ENCODE measurements at regions not wholly inside any gene's neighbourhood (a gene's known extent, or its start where the extent isn't known, plus 50 kb on each side); places are given as distances from the start of the nearest gene placed in this dataset.
"Not testable (repeated sequence)": the region's sequence is repeated elsewhere in the genome, so short reads cannot be mapped to it uniquely, and the experiment has no call there.

DNA sequence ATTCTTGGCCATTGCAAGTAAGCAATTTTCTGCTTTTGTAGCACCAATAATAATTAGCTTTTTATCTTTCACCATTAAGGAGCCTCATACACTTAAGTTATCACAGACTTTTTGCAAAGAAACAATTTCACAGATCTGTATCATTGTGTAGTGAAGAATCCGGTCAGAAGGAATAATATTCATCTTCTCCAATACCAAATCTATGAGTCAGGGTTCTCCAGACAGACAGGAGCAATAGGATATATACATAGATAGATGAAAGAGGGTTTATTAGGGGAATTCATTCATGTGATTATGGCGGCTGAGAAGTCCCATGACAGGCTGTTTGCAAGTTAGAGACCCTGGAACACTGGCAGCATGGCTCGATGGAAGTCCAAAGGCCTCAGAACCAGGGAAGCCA, 82.9 kb upstream of the UBASH3B start:
- ChIA-PET CTCF (interaction anchor here (5.8 kb wide), 1 partner anchor 7 kb away, joined by 46 read pairs; no protein-coding TSS in a partner anchor), POLR2A (no interaction called here)
- no peak overlapping the region for H3K4me3 ChIP-seq (ENCODE audit: low read depth, low read length)
- TF ChIP-seq, protein P1, sequence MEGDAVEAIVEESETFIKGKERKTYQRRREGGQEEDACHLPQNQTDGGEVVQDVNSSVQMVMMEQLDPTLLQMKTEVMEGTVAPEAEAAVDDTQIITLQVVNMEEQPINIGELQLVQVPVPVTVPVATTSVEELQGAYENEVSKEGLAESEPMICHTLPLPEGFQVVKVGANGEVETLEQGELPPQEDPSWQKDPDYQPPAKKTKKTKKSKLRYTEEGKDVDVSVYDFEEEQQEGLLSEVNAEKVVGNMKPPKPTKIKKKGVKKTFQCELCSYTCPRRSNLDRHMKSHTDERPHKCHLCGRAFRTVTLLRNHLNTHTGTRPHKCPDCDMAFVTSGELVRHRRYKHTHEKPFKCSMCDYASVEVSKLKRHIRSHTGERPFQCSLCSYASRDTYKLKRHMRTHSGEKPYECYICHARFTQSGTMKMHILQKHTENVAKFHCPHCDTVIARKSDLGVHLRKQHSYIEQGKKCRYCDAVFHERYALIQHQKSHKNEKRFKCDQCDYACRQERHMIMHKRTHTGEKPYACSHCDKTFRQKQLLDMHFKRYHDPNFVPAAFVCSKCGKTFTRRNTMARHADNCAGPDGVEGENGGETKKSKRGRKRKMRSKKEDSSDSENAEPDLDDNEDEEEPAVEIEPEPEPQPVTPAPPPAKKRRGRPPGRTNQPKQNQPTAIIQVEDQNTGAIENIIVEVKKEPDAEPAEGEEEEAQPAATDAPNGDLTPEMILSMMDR (IDR thresholded peaks at IDR 0.05; ENCODE audit: insufficient read depth, low read length, missing control alignments), result no peak
- DNase-seq (ENCODE audit: low read depth, low spot score), result no peak

DNA sequence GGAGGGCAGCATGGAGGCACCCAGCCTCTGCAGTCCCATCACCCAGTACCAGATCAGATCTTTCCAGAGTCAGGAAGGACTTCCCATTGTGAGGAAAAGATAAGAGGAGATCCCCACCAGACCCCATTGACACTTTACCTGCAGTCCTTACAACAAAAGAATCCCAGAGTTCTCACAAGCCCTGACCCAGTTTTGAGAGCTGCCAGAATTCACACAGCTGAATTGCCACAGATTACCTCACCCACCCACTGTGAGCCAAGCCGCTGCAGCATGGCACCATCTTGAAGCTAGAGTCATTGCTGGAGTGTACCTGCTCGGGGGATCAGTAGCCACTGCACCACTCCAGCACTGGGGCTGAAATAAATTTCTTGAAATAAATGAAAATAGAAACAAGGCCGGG, 91.8 kb upstream of the UBASH3B start:
- TF ChIP-seq, protein P1 (IDR thresholded peaks at IDR 0.05; ENCODE audit: insufficient read depth, low read length, missing control alignments), result no peak
- CTCF ChIA-PET, result no interaction called here
- no peak for DNase-seq (ENCODE audit: low read depth, low spot score)
- POLR2A ChIA-PET, result no interaction called here
- no peak overlapping the region for H3K4me3 ChIP-seq (ENCODE audit: low read depth, low read length)

DNA sequence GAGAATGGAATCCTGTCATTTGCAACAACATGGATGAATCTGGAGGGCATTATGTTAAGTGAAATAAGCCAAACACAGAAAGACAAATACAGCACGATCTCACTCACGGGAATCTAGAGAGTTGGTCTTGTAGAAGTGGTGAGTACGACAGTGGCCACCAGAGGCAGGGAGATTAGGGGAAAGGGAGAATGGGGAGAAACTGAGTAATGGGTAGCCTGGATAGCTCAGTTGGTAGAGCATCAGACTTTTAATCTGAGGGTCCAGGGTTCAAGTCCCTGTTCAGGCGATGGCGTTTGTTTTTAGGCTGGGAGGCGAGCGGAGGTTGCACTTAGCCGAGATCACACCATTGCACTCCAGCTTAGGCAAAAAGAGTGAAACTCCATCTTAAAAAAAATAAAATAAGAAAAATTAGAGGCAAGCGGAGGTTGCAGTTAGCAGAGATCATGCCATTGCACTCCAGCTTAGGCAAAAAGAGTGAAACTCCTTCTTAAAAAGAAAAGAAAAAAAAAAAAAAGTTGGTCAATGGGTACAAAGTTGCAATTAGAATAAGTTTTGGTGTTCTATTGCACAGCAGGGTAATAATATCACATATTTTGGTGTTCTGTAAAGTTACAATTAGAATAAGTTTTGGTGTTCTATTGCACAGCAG, 95.7 kb upstream of the UBASH3B start:
- TF ChIP-seq, protein P1 (IDR thresholded peaks at IDR 0.05; ENCODE audit: insufficient read depth, low read length, missing control alignments), result no peak
- no peak overlapping the region for H3K4me3 ChIP-seq (ENCODE audit: low read depth, low read length)
- CTCF ChIA-PET, result interaction anchor here (1.2 kb wide), 1 partner anchor 19 kb away, joined by 4 read pairs; no protein-coding TSS in a partner anchor
- DNase-seq (ENCODE audit: low read depth, low spot score), result no peak
- POLR2A ChIA-PET, result no interaction called here

DNA sequence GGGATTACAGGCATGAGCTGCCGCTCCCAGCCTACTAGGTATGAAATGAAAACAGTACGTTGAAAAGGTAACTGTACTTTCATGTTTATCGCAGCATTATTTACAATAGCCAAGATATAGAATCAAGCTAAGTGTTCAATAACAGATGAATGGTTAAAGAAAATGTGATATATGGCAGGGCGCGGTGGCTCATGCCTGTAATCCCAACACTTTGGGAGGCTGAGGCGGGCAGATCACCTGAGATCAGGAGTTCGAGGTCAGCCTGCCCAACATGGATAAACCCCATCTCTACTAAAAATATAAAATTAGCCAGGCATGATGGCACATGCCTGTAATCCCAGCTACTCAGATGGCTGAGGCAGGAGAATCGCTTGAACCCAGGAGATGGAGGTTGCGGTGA, 96.3 kb upstream of the UBASH3B start:
- DNase-seq (ENCODE audit: low read depth, low spot score); H3K4me3 ChIP-seq (ENCODE audit: low read depth, low read length); POLR2A ChIA-PET: not testable (repeated sequence)
- CTCF ChIA-PET, result interaction anchor here (1.2 kb wide), 1 partner anchor 20 kb away, joined by 4 read pairs; no protein-coding TSS in a partner anchor

DNA sequence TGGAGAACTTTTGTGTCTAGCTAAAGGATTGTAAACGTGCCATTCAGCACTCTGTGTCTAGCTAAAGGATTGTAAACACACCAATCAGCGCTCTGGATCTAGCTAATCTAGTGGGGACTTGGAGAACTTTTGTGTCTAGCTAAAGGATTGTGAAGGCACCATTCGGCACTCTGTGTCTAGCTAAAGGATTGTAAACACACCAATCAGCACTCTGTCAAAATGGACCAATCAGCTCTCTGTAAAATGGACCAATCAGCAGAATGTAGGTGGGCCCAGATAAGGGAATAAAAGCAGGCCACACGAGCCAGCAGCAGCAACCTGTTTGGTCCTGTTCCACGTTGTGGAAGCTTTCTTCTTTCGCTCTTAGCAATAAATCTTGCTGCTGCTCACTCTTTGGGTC, 98.4 kb upstream of the UBASH3B start:
- POLR2A ChIA-PET; H3K4me3 ChIP-seq (ENCODE audit: low read depth, low read length); DNase-seq (ENCODE audit: low read depth, low spot score): not testable (repeated sequence)
- CTCF ChIA-PET, result interaction anchor here (1.1 to 1.5 kb wide), 4 partner anchors 20 to 50 kb away, joined by 3 to 9 read pairs (median 4); no protein-coding TSS in a partner anchor

DNA sequence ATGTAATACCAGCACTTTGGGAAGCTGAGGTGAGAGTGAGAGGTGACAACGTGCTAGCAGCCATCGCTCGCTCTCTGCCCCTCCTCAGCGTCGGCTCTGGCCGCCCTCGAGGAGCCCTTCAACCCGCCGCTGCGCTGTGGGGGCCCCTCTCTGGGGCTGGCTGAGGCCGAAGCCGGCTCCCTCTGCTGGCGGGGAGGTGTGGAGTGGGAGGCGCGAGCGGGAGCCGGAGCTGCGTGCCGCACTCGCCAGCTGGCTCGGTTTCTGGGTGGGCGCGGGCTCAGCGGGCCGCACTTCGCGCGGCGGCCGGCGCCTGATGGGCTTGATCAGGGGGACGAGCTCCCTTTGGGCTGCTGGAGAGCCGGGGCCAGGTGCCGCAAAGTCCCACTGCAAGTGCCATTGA, 98.9 kb upstream of the UBASH3B start:
- POLR2A ChIA-PET, result no interaction called here
- CTCF ChIA-PET, result interaction anchor here (0.9 to 1.5 kb wide), 6 partner anchors 11 to 50 kb away, joined by 3 to 9 read pairs (median 4); no protein-coding TSS in a partner anchor
- H3K4me3 ChIP-seq (ENCODE audit: low read depth, low read length), result peak overlapping the region; percentile 39
- no peak for DNase-seq (ENCODE audit: low read depth, low spot score)
- TF ChIP-seq, protein P1 (IDR thresholded peaks at IDR 0.05; ENCODE audit: insufficient read depth, low read length, missing control alignments), result peak; percentile 66

DNA sequence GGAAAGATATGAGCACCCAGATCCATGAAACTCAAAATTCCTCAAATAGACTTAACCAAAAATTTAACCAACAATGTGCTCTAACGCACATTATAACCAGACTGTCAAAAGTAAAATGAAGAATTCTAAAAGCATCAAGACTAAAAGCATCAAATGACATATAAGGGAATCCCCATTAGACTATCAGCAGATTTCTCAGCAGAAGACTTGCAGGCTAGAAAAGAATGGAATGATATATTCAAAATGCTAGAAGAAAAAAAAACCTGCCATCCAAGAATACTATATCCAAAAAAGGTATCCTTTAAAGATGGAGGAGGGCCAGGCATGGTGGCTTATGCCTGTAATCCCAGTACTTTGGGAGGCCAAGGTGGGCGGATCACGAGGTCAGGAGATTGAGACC, 117.5 kb upstream of the UBASH3B start:
- no peak overlapping the region for H3K4me3 ChIP-seq (ENCODE audit: low read depth, low read length)
- no peak for DNase-seq (ENCODE audit: low read depth, low spot score)
- POLR2A ChIA-PET, result no interaction called here
- TF ChIP-seq, protein P1 (IDR thresholded peaks at IDR 0.05; ENCODE audit: insufficient read depth, low read length, missing control alignments), result no peak
- CTCF ChIA-PET, result interaction anchor here (1.1 to 1.3 kb wide), 2 partner anchors 32 kb away, joined by 3 to 5 read pairs; no protein-coding TSS in a partner anchor

Data from AG04449 (cell line).